GM18861 (cell line): ENCODE measurements at regions not wholly inside any gene's neighbourhood (a gene's known extent, or its start where the extent isn't known, plus 50 kb on each side); places are given as distances from the start of the nearest gene placed in this dataset.

ENCODE experiments used
- ATAC-seq: cut with Tn5 transposase; IDR thresholded peaks from one replicate; pipeline ENCODE4 v1.9.1; 2021; ENCODE audit not compliant: unreplicated experiment

- no peak for ATAC-seq
Measured at GRCh38 chr2:139357972-139358371, 577.8 kb upstream of the NXPH2 start.

- ATAC-seq, result no peak
Measured at GRCh38 chr2:139354518-139354917, 574.3 kb upstream of the NXPH2 start.

GRCh38 chr2:139353874-139354273 is 573.7 kb upstream of the NXPH2 start:
- no peak for ATAC-seq

- no peak for ATAC-seq
Measured at GRCh38 chr2:139317259-139317658, 537.1 kb upstream of the NXPH2 start.

GRCh38 chr2:139314059-139314458 is 533.9 kb upstream of the NXPH2 start:
- ATAC-seq, result no peak

GRCh38 chr2:139296672-139297209 is 516.6 kb upstream of the NXPH2 start:
- no peak for ATAC-seq

- ATAC-seq, result no peak
Measured at GRCh38 chr2:139293992-139294548, 513.9 kb upstream of the NXPH2 start.

GRCh38 chr2:139281124-139281523 is 500.9 kb upstream of the NXPH2 start:
- ATAC-seq, result no peak

GRCh38 chr2:139271879-139272278 is 491.7 kb upstream of the NXPH2 start:
- no peak for ATAC-seq

GRCh38 chr2:139271149-139271548 is 491.0 kb upstream of the NXPH2 start:
- ATAC-seq, result no peak

GRCh38 chr2:139260052-139260430 is 479.9 kb upstream of the NXPH2 start:
- ATAC-seq, result no peak

- no peak for ATAC-seq
Measured at GRCh38 chr2:139259422-139260051, 479.3 kb upstream of the NXPH2 start.

- no peak for ATAC-seq
Measured at GRCh38 chr2:139241286-139241685, 461.1 kb upstream of the NXPH2 start.

- ATAC-seq, result no peak
Measured at GRCh38 chr2:139237023-139237422, 456.8 kb upstream of the NXPH2 start.

- ATAC-seq, result no peak
Measured at GRCh38 chr2:139230881-139231280, 450.7 kb upstream of the NXPH2 start.

- ATAC-seq, result no peak
Measured at GRCh38 chr2:139228276-139228675, 448.1 kb upstream of the NXPH2 start.

- ATAC-seq, result no peak
Measured at GRCh38 chr2:139225961-139226360, 445.8 kb upstream of the NXPH2 start.

GRCh38 chr2:139218181-139218580 is 438.0 kb upstream of the NXPH2 start:
- ATAC-seq, result no peak

- no peak for ATAC-seq
Measured at GRCh38 chr2:139217641-139218040, 437.5 kb upstream of the NXPH2 start.

GRCh38 chr2:139216435-139216834 is 436.2 kb upstream of the NXPH2 start:
- ATAC-seq, result no peak

GRCh38 chr2:139214801-139215200 is 434.6 kb upstream of the NXPH2 start:
- ATAC-seq, result no peak

GRCh38 chr2:139209586-139209985 is 429.4 kb upstream of the NXPH2 start:
- no peak for ATAC-seq

- ATAC-seq, result no peak
Measured at GRCh38 chr2:139201516-139201915, 421.3 kb upstream of the NXPH2 start.
